Stimulated activated naive CD4-positive, alpha-beta T cell treated with Interleukin-2 at 50 U/mL for 16 hours (primary cell): ENCODE measurements at regions not wholly inside any gene's neighbourhood (a gene's known extent, or its start where the extent isn't known, plus 50 kb on each side); places are given as distances from the start of the nearest gene placed in this dataset.
"Not testable (repeated sequence)": the region's sequence is repeated elsewhere in the genome, so short reads cannot be mapped to it uniquely, and the experiment has no call there.

Experiments used
- DNase-seq: peaks from one replicate; lab custom pipeline; 2025; lab: John Stamatoyannopoulos, UW

DNA sequence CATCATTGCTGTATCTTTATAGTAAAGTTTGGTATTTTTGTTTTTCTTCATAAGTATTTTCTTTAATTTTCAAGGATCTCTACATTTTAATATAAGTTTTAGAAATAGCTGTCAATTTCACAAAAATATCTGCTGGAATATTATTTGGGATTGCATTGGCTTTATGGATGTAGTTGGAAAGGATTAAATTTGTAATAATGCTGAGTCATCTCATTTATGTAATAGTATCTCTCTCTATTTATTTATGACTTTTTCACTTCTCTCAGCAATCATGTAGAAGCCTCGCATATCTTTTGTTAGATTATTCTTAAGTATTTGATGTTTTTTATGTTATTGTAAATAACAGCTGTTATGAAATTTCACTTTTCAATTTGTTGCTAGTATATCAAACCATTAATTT lies 223.1 kb upstream of the POGK start:
- no peak for DNase-seq

DNA sequence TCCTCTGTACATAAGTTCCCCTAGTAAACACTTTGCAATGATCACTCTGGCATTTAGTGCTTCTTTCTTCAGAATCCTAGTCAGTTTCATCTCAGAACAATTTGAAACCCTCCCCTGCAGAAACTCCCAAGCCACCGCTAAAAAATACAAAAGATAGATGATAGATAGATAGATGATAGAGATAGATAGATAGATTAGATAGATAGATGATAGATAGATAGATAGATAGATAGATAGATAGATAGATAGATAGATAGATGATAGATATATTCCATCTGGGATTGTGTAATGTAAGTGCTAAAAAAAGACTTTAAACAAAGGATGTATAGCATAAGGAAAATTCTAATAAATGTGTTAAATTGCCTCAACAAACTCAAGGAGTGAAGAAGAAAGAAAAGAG lies 212.6 kb upstream of the POGK start:
- no peak for DNase-seq

DNA sequence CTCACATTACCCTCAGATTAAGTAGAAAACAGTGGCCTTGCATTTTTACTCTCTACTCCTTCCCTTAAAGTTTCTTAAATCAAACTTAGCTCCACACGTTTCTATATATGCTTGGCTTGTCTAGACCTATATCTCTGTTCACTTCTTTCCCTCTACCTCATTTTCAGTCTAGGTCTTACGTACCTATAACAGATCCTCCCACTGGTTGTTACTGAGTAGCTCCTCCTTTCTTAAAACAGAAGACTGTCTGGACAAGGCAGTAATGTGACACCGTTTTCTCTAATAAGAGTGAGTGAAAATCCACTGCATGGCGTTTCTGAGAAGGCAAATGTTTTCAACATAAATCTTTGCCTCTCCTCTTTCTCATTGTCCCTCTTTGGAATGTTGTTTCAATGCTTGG lies 211.7 kb upstream of the POGK start:
- no peak for DNase-seq

GRCh38 chr1:166628259-166628658 lies 211.0 kb upstream of the POGK start:
- DNase-seq, result no peak

DNA sequence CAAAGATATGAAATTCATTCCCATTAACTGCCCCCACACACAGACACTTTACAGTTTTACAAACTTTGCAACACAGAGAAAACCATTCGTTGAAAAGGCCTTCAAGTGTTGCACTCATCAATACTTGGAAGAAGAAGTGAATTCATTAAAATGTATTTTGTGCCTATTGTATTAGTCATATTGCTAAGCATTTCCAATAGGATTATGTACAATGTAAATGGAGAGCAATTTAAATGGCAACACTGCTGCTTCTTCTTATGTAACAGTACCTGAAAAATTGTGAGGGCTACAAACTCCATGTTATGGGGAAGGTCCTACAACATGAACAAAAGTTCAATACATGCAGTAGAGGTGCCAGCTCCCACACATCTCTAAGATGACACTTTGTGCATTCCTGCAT lies 209.3 kb upstream of the POGK start:
- DNase-seq, result no peak

GRCh38 chr1:166630369-166630768 lies 208.9 kb upstream of the POGK start:
- no peak for DNase-seq

GRCh38 chr1:166638137-166638536 lies 201.1 kb upstream of the POGK start:
- DNase-seq, result no peak

- not testable (repeated sequence) for DNase-seq
These were observed 182.0 kb upstream of the POGK start for GRCh38 chr1:166657228-166657627.

DNA sequence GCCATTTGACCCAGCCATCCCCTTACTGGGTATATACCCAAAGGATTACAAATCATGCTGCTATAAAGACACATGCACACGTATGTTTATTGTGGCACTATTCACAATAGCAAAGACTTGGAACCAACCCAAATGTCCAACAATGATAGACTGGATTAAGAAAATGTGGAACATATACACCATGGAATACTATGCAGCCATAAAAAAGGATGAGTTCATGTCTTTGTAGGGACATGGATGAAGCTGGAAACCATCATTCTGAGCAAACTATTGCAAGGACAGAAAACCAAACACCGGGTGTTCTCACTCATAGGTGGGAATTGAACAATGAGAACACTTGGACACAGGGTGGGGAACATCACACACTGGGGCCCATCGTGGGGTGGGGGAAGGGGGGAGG lies 172.5 kb upstream of the POGK start:
- DNase-seq, result not testable (repeated sequence)

DNA sequence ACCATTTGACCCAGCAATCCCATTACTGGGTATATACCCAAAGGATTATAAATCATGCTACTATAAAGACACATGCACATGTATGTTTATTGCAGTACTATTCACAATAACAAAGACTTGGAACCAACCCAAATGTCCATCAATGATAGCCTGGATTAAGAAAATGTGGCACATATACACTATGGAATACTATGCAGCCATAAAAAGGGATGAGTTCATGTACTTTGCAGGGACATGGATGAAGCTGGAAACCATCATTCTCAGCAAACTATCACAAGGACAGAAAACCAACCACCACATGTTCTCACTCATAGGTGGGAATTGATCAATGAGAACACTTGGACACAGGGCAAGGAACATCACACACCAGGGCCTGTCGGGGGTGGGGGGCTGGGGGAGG lies 171.7 kb upstream of the POGK start:
- DNase-seq, result not testable (repeated sequence)

- no peak for DNase-seq
These were observed 167.6 kb upstream of the POGK start for GRCh38 chr1:166671627-166672026.

- no peak for DNase-seq
These were observed 165.6 kb upstream of the POGK start for GRCh38 chr1:166673722-166674121.

DNA sequence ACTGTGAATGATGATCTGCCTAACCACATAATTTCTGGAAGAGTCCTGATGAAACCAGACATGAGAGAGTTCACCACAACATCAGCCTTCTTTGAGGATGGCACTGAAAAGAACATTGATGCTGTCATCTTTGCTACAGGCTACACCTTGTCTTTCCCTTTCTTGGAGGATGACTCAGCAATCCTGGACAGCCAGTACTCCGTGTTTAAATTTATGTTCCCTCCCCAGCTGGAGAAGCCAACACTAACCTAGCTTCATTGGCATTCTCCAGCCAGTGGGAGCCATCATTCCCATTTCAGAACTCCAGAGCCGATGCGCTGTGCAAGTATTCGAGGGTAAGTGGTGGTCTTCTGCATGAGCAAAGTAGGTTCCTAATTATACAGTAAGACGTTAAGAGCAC lies 164.1 kb upstream of the POGK start:
- no peak for DNase-seq

GRCh38 chr1:166676981-166677380 lies 162.3 kb upstream of the POGK start:
- DNase-seq, result no peak

DNA sequence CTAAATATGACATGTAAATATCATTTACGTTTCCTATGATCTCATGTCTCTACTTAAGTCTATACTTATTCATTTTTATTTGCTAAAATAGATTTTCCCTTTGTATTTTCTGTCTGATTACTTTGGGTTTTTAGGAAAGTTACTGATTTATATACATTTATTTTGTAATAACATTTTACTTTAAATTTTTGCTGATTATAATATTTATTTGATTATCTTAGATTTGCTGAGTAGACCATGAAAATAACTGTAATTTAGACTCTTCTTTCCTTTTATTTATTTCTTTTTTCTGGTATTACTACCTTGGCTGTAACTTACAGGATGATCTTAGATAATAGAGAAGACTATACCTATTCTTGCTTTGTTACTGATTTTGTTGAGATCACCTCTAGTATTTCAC lies 159.9 kb upstream of the POGK start:
- DNase-seq, result no peak

GRCh38 chr1:166682588-166682987 lies 156.7 kb upstream of the POGK start:
- no peak for DNase-seq

GRCh38 chr1:166684669-166685068 lies 154.6 kb upstream of the POGK start:
- not testable (repeated sequence) for DNase-seq

DNA sequence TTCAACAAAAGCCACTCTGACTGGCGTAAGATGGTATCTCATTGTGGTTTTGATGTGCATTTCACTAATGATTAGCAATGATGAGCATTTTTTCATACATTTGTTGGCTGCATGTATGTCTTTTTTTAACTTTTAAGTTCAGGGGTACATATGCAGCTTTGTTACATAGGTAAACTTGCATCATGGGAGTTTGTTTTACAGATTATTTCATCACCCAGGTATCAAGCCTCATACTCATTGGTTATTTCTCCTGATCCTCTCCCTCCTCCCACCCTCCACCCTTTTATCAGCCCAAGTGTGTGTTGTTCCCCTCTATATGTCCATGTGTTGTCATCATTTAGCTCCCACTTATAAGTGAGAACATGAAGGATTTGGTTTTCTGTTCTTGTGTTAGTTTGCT lies 154.1 kb upstream of the POGK start:
- DNase-seq, result no peak

DNA sequence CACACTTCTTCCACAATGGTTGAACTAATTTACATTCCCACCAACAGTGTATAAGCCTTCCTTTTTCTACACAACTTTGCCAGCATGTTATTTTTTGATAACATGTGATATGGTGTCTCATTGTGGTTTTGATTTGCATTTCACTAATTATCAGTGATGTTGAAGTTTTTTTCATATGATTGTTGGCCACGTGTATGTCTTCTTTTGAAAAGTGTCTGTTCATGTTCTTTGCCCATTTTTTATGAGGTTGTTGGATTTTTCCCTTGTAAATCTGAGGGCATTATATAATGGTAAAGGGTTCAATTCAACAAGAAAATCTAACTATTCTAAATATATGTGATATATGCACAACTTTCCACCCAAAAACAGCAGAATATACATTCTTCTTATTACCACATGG lies 153.4 kb upstream of the POGK start:
- not testable (repeated sequence) for DNase-seq

DNA sequence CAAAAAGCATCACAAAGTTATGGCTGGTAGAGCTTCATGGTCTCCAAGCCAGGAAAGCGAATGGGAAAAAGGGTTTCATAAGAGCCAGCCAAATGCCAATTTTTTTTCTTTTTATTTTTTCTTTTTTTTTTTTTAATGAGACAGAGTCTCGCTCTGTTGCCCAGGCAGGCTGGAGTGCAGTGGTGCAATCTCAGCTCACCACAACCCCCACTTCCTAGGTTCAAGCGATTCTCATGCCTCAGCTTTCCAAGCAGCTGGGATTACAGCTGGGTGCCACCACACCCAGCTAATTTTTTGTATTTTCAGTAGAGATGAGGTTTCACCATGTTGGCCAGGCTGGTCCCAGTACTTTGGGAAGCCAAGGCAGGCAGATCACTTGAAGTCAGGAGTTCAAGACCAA lies 148.7 kb upstream of the POGK start:
- DNase-seq, result not testable (repeated sequence)

DNA sequence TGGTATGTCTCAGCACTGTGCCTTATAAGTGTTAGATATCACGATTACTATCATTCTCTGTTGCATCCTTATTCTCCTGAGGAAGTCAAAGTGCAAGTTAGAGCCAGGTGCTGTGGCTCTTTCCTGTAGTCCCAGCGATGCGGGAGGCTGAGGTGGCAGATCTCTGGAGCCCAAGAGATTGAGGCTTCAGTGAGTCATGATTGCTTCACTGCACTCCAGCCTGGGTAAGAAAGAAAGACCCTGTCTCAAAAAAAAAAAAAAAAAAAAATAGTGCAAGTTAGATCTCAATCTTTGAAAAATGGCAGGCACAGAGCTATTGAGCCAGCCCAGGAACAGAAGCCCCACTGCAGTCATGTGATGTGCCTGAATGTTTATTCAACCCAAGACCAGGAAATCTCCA lies 147.8 kb upstream of the POGK start:
- no peak for DNase-seq

- no peak for DNase-seq
These were observed 146.9 kb upstream of the POGK start for GRCh38 chr1:166692346-166692745.

- no peak for DNase-seq
These were observed 146.1 kb upstream of the POGK start for GRCh38 chr1:166693158-166693557.

DNA sequence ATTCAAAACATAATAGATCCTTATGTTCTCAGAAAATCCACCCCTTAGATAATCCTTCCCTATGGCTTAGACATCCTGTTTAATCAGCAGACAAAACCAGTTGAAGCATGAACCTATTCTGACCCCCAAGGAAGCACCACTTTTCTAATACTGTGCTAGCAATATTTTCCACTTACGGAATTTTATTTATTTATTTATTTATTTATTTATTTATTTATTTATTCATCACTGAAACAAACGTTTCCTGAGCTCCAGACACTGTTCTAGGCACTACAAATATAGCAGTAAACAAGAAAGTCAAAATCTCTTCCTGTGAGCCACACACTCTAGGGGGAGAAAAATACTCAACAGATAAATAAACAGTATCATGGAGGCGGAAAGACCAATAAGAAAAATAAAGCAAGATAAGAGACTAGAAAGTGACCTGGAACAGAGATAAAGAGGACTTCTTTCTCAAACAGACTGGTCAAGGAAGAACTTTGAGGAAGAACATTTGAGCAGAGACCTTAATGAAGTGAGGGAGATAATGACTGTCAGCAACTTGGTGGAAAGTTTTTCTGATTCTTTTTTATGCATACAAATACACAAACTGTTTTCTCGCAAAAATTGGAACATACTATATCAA lies 145.5 kb upstream of the POGK start:
- no peak for DNase-seq

- DNase-seq, result no peak
These were observed 144.2 kb upstream of the POGK start for GRCh38 chr1:166695115-166695514.
